ENCODE measurements at regions not wholly inside any gene's neighbourhood (a gene's known extent, or its start where the extent isn't known, plus 50 kb on each side); places are given as distances from the start of the nearest gene placed in this dataset.
A peak's percentile ranks its signal among the peaks of the same experiment; 100 is the strongest.
"Not testable (repeated sequence)": the region's sequence is repeated elsewhere in the genome, so short reads cannot be mapped to it uniquely, and the experiment has no call there.

DNA sequence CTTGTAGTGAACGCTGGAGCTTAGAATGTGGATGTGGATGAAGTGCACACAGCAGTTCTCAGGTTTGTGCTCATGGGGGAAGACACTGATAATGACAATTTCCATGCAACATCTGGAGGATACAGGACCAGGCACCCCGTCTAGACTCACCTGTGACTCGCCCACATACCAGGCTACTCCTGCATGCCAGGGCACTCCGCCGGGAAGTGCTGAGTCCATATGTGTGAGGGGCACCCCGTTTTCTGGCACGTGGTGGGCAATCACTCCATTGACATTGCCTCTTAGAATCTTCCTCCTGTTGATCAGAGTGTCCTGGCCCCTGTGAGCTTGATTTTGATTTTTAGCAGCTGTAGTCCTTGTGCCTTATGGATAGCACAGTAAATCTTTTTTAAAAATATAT is 90.9 kb upstream of the LRPAP1 start:
- DNase-seq (ENCODE audit: low read depth) = no peak
- TF ChIP-seq, protein P1, sequence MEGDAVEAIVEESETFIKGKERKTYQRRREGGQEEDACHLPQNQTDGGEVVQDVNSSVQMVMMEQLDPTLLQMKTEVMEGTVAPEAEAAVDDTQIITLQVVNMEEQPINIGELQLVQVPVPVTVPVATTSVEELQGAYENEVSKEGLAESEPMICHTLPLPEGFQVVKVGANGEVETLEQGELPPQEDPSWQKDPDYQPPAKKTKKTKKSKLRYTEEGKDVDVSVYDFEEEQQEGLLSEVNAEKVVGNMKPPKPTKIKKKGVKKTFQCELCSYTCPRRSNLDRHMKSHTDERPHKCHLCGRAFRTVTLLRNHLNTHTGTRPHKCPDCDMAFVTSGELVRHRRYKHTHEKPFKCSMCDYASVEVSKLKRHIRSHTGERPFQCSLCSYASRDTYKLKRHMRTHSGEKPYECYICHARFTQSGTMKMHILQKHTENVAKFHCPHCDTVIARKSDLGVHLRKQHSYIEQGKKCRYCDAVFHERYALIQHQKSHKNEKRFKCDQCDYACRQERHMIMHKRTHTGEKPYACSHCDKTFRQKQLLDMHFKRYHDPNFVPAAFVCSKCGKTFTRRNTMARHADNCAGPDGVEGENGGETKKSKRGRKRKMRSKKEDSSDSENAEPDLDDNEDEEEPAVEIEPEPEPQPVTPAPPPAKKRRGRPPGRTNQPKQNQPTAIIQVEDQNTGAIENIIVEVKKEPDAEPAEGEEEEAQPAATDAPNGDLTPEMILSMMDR (IDR thresholded peaks at IDR 0.05; ENCODE audit: insufficient read depth, low read length) = no peak
- no peak overlapping the region for H3K4me3 ChIP-seq (ENCODE audit: low read depth, low read length)

DNA sequence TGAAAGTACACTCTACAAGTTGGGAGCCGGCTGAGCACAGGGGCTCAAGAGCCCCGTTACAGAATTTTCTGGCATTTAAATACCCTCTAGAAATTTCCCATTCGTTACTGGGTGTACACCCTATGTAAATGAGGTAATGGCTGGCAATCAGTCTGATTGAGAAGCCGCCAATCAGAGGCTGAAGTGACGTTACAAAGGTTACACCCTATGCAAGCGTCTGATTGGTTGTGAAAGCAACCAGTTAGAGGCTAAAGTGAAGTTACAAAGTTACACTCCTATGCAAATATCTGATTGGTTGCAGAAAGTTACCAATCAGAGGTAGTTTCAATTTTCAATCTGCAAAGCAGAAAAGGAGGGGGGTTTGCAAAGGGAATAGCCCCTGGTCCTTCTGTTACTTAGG is 88.1 kb upstream of the LRPAP1 start:
- DNase-seq (ENCODE audit: low read depth) = peak; percentile 11
- H3K4me3 ChIP-seq (ENCODE audit: low read depth, low read length) = not testable (repeated sequence)

DNA sequence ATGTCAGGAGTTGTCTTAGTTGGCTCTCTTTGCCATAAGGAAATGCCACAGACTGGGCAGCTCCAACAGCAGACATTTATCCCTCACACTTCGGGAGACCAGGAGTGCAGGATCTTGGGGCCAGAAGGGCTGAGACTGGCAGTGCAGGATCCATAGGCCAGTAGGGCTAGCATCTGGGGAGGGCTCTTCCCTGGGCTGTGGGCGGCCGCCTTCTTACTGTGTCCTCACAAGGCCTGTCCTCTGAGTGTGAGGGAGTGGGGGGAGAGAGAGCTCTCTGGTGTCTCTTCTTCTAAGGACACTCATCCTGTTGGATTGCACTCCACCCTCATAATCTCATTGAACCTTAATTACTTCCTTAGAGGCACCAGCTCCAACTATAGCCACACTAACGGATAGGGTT is 87.5 kb upstream of the LRPAP1 start:
- not testable (repeated sequence) for H3K4me3 ChIP-seq (ENCODE audit: low read depth, low read length)

DNA sequence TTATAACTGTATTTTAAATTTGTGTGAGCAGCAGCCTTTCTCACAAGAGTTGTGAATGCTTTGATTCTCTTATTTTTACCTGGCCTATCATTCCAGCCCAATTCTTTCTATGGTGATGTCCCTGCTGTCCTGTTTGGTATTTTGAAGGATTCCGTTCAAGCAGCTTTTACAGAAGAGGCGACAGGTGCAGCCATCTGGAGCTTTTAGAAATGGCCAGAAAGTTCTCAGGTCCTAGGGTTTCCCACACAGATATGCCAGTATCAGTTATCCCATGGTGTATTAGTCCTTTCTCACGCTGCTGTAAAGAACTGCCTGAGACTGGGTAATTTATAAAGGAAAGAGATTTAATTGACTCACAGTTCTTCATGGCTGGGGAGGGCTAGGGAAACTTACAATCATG is 86.1 kb upstream of the LRPAP1 start:
- not testable (repeated sequence) for H3K4me3 ChIP-seq (ENCODE audit: low read depth, low read length); DNase-seq (ENCODE audit: low read depth)

More for the DNA sequence above, 87.5 kb upstream of the LRPAP1 start:
- not testable (repeated sequence) for DNase-seq (ENCODE audit: low read depth)

DNA sequence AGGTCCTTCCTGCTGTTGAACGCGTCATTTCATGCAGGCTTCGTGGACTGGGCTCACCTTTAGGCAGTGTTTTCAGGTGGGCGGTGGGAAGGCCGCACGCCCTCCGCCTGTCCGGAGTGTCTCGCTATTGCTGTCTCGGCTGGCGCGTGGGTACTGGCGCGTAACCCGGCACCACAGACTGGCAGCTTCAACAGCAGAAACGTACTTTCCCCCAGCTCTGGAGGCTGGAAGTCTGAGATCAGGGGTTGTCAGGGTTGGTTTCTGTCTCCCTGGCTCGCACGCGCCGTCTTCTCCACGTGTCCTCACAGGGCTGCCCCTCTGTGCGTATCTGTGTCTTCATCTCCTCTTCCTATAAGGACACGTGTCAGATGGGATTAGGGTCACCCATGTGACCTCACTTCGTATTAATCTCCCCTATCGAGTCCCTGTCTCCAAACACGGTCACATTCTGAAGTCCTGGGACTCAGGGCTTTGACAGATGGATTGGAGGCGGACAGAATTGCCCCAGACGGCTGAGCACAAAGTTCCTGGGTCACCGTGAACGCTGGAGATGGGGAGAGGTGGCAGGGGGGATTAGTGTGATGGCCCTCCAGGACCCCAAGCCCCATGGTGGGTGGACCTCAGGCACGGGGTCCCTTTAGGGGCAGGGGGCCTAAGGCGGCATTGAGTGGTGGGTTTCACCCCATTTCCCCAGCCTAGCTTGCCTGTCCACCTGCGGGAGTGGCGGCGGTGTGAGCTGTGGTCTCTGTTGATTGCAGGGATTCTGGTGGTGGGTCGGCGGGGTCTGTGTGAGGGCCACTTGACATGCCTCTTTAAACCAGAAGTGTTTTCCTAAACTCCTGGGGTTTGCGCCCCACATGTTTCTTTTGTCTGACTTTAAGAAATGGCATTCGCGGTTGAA is 83.4 kb upstream of the LRPAP1 start:
- TF ChIP-seq, protein P1 (IDR thresholded peaks at IDR 0.05; ENCODE audit: insufficient read depth, low read length) = no peak
- H3K4me3 ChIP-seq (ENCODE audit: low read depth, low read length) = no peak overlapping the region
- DNase-seq (ENCODE audit: low read depth) = no peak

DNA sequence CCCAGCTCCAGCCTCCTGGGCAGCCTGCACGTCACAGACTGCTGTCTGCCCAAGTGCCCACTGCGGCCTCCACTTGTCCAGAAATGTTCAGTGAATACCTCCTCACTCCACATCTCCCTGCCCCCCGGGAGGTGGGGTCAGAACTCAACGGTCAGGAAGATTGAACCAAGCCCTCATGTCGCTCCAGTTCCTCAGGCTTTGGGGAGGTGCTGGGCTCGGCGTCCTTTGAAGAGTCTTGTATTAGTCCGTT is 82.4 kb upstream of the LRPAP1 start:
- H3K4me3 ChIP-seq (ENCODE audit: low read depth, low read length) = no peak overlapping the region
- TF ChIP-seq, protein P1 (IDR thresholded peaks at IDR 0.05; ENCODE audit: insufficient read depth, low read length) = no peak
- DNase-seq (ENCODE audit: low read depth) = no peak

DNA sequence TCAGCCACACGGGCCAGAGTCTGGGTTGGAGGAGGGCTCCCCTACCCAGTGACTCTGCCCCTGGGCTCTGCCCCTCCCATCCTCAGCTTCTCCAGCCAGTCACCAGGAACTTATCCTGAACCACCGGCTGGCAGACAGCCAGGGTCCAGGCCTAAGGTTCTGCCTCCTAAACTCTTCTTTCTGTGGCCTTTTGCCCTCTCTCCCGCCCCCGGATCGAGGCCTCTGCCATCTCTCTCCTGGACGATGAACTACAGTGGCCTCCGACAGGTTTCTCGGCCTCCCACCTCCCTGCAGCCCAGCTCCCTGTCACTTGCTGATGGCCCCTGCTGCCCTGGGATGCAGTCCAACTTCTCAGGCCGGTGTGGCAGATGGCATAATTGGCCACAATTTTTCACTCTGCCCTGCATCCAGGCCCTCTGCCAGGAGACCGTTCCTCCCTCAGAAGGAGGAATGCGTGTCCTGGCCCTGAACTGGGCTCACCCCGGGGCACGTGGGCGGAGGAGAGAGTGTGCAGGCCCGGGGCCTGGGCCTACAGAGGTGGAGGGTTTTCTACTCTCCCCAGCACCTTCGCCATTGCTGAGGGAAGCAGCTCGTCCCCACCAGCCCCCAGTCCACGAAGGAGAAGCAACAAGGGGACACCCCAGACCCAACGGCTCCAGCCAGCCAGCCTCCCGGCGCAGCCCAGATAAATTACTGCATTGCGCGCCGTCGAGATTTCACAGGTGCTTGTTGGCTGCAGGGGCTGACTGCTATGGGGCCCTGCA is 81.9 kb upstream of the LRPAP1 start:
- no peak overlapping the region for H3K4me3 ChIP-seq (ENCODE audit: low read depth, low read length)
- TF ChIP-seq, protein P1 (IDR thresholded peaks at IDR 0.05; ENCODE audit: insufficient read depth, low read length) = no peak
- no peak for DNase-seq (ENCODE audit: low read depth)

DNA sequence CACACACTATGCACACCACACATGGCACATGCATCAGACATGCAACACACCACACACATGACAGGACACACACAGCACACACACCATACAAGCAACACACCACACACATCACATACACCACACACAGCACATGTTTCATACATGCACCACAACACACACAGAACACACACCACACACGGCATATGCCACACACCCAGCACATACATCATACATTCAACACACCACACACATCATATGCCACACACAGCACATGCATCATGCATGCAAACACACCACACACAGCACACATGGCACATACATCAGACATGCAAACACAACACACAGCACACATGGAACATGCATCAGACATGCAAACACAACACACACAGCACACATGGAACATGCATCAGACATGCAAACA is 80.7 kb upstream of the LRPAP1 start:
- no peak for DNase-seq (ENCODE audit: low read depth)

More for the DNA sequence above, 80.7 kb upstream of the LRPAP1 start:
- no peak overlapping the region for H3K4me3 ChIP-seq (ENCODE audit: low read depth, low read length)
- TF ChIP-seq, protein P1 (IDR thresholded peaks at IDR 0.05; ENCODE audit: insufficient read depth, low read length) = no peak

All from fibroblast of the aortic adventitia (primary cell).